Parathyroid adenoma (tissue), 2 donors: ENCODE measurements at regions not wholly inside any gene's neighbourhood (a gene's known extent, or its start where the extent isn't known, plus 50 kb on each side); places are given as distances from the start of the nearest gene placed in this dataset.

Experiments
- H2AFZ ChIP-seq: fragments of 300-600 bp; sonication (generic); one replicate; pipeline ENCODE4 v1.7.0; 2017; ENCODE audit warnings: antibody characterized with exemption, mild to moderate bottlenecking
- H3K27ac ChIP-seq: fragments of 300-600 bp; sonication (generic); one replicate; pipeline ENCODE4 v1.7.0; 2017
- H3K27me3 ChIP-seq: fragments of 300-600 bp; sonication (generic); one replicate; pipeline ENCODE4 v1.7.0; 2017; ENCODE audit warnings: low read length; ENCODE audit not compliant: control insufficient read depth, insufficient read depth
- H3K36me3 ChIP-seq: fragments of 300-600 bp; sonication (generic); one replicate; pipeline ENCODE4 v1.7.0; 2017; ENCODE audit warnings: low read length; ENCODE audit not compliant: control insufficient read depth, insufficient read depth
- H3K4me1 ChIP-seq: fragments of 300-600 bp; sonication (generic); one replicate; pipeline ENCODE4 v1.7.0; 2017; ENCODE audit warnings: control low read depth
- H3K4me2 ChIP-seq: fragments of 300-600 bp; sonication (generic); one replicate; pipeline ENCODE4 v1.7.0; 2017; ENCODE audit warnings: low read length
- H3K4me3 ChIP-seq: fragments of 300-600 bp; sonication (generic); one replicate; pipeline ENCODE4 v1.7.0; 2017; ENCODE audit warnings: low read depth, low read length
- H3K79me2 ChIP-seq: fragments of 300-600 bp; sonication (generic); one replicate; pipeline ENCODE4 v1.7.0; 2017; ENCODE audit warnings: control low read depth
- H3K9ac ChIP-seq: fragments of 300-600 bp; sonication (generic); one replicate; pipeline ENCODE4 v1.7.0; 2017; ENCODE audit warnings: mild to moderate bottlenecking
- H3K9me3 ChIP-seq: fragments of 300-600 bp; sonication (generic); one replicate; pipeline ENCODE4 v1.7.0; 2017; ENCODE audit warnings: low read length; ENCODE audit not compliant: control insufficient read depth
- CTCF ChIP-seq: fragments of 300-600 bp; sonication (generic); IDR thresholded peaks from one replicate; pipeline ENCODE4 v1.7.0; 2017; ENCODE audit warnings: antibody characterized with exemption, mild to moderate bottlenecking
- donor health status: primary hyperparathyroidism.

- Histone ChIP-seq H3K9ac (no peak overlapping the region), H3K4me1 (no peaks in the 10 kb centered on the region), H2AFZ (no peak overlapping the region), H3K36me3 (no peaks in the 10 kb centered on the region), H3K4me3 (no peak overlapping the region), H3K27ac (no peak overlapping the region), H3K9me3 (no peaks in the 10 kb centered on the region), H3K27me3 (no peaks in the 10 kb centered on the region), H3K4me2 (no peak overlapping the region), H3K79me2 (no peaks in the 10 kb centered on the region)
- TF ChIP-seq CTCF: no peak
These were observed 132.3 kb upstream of the MCTP2 start for GRCh38 chr15:94098921-94099573.

- Histone ChIP-seq H3K36me3 (no peaks in the 10 kb centered on the region), H3K27ac (no peak overlapping the region), H3K4me2 (no peak overlapping the region), H3K4me1 (no peaks in the 10 kb centered on the region), H3K79me2 (no peaks in the 10 kb centered on the region), H2AFZ (no peak overlapping the region), H3K4me3 (no peak overlapping the region), H3K9me3 (no peaks in the 10 kb centered on the region), H3K27me3 (no peaks in the 10 kb centered on the region), H3K9ac (no peak overlapping the region)
- TF ChIP-seq CTCF: no peak
These were observed 133.8 kb upstream of the MCTP2 start for GRCh38 chr15:94097552-94097951.

GRCh38 chr15:94094310-94094709, 137.1 kb upstream of the MCTP2 start:
- H3K36me3 ChIP-seq: no peaks in the 10 kb centered on the region
- no peak overlapping the region for H3K4me3 ChIP-seq
- H3K27ac ChIP-seq: no peak overlapping the region
- H3K4me2 ChIP-seq: no peak overlapping the region
- no peak overlapping the region for H2AFZ ChIP-seq
- H3K27me3 ChIP-seq: no peaks in the 10 kb centered on the region
- TF ChIP-seq CTCF: no peak
- H3K9me3 ChIP-seq: no peaks in the 10 kb centered on the region
- H3K79me2 ChIP-seq: no peaks in the 10 kb centered on the region
- no peak overlapping the region for H3K9ac ChIP-seq
- H3K4me1 ChIP-seq: no peaks in the 10 kb centered on the region

GRCh38 chr15:94086341-94086740, 145.0 kb upstream of the MCTP2 start:
- TF ChIP-seq CTCF: no peak
- Histone ChIP-seq H3K4me1 (no peaks in the 10 kb centered on the region), H3K27ac (no peak overlapping the region)

GRCh38 chr15:94083467-94084052, 147.8 kb upstream of the MCTP2 start:
- H3K4me1 ChIP-seq: no peaks in the 10 kb centered on the region
- H3K36me3 ChIP-seq: no peaks in the 10 kb centered on the region
- no peak for TF ChIP-seq CTCF
- no peaks in the 10 kb centered on the region for H3K9me3 ChIP-seq
- H2AFZ ChIP-seq: no peak overlapping the region
- H3K27me3 ChIP-seq: no peaks in the 10 kb centered on the region
- H3K4me3 ChIP-seq: no peak overlapping the region
- H3K9ac ChIP-seq: no peak overlapping the region
- no peak overlapping the region for H3K4me2 ChIP-seq
- H3K79me2 ChIP-seq: no peaks in the 10 kb centered on the region
- no peak overlapping the region for H3K27ac ChIP-seq

More at GRCh38 chr15:94086341-94086740, 145.0 kb upstream of the MCTP2 start:
- Histone ChIP-seq H3K9ac (no peak overlapping the region), H3K36me3 (no peaks in the 10 kb centered on the region), H3K79me2 (no peaks in the 10 kb centered on the region), H3K4me2 (no peak overlapping the region), H3K4me3 (no peak overlapping the region), H3K9me3 (no peaks in the 10 kb centered on the region), H3K27me3 (no peaks in the 10 kb centered on the region), H2AFZ (no peak overlapping the region)
